OCI-LY7 (cell line): ENCODE measurements at regions not wholly inside any gene's neighbourhood (a gene's known extent, or its start where the extent isn't known, plus 50 kb on each side); places are given as distances from the start of the nearest gene placed in this dataset.

ENCODE experiments used
- BruUV-seq: library from RNA; stranded (reverse); fragments of 400-500 nt; replicated peaks from 2 replicates; lab custom pipeline; 2021; lab: Mats Ljungman, UMichigan
- CTCF ChIA-PET: fragments of 300-600 bp; sonication (Branson Sonifier 250); formaldehyde crosslinking; loops from one replicate; lab custom pipeline; 2022; ENCODE audit warnings: antibody characterized with exemption; ENCODE audit not compliant: unreplicated experiment; lab: Charles Lee
- POLR2A ChIA-PET: fragments of 300-600 bp; sonication (Branson Sonifier 250); formaldehyde crosslinking; loops from one replicate; lab custom pipeline; 2022; ENCODE audit warnings: antibody characterized with exemption; lab: Charles Lee
- DNase-seq: peaks from one replicate; pipeline ENCODE4 v3.0.0-alpha.2; 2015; ENCODE audit warnings: low spot score
- H2AFZ ChIP-seq: fragments of 200-600 bp; sonication (generic), shearing (Covaris generic); 2 replicates; pipeline ENCODE4 v1.6.1; 2014; ENCODE audit warnings: mild to moderate bottlenecking, antibody characterized with exemption, low read length, moderate library complexity
- H3K27ac ChIP-seq: fragments of 200-600 bp; sonication (generic); 2 replicates; pipeline ENCODE4 v1.5.1; 2014; ENCODE audit warnings: mixed run types, low read depth, mild to moderate bottlenecking, moderate library complexity, low read length, inconsistent platforms; ENCODE audit not compliant: poor library complexity, severe bottlenecking
- H3K36me3 ChIP-seq: fragments of 200-600 bp; sonication (generic); 2 replicates; pipeline ENCODE4 v1.6.1; 2014; ENCODE audit warnings: mild to moderate bottlenecking, antibody characterized with exemption, low read length, moderate library complexity, mixed read lengths; ENCODE audit not compliant: insufficient read depth
- H3K4me1 ChIP-seq: fragments of 200-600 bp; sonication (generic); 2 replicates; pipeline ENCODE4 v1.5.1; 2014; ENCODE audit warnings: mild to moderate bottlenecking, low read length; ENCODE audit not compliant: insufficient read depth, poor library complexity, severe bottlenecking
- H3K4me2 ChIP-seq: fragments of 200-600 bp; sonication (generic); 2 replicates; pipeline ENCODE4 v1.6.1; 2014; ENCODE audit warnings: mild to moderate bottlenecking, low read length
- H3K4me3 ChIP-seq: fragments of 200-600 bp; sonication (generic); 2 replicates; pipeline ENCODE4 v1.5.1; 2014; ENCODE audit warnings: mild to moderate bottlenecking, low read depth, low read length; ENCODE audit not compliant: poor library complexity, severe bottlenecking
- H3K79me2 ChIP-seq: fragments of 200-600 bp; sonication (generic); 2 replicates; pipeline ENCODE4 v1.6.1; 2016; ENCODE audit warnings: low read depth, mild to moderate bottlenecking, low read length, moderate library complexity, mixed read lengths; ENCODE audit not compliant: insufficient read depth
- H3K9me2 ChIP-seq: fragments of 200-600 bp; sonication (generic); 2 replicates; pipeline ENCODE4 v1.6.1; 2016; ENCODE audit warnings: mild to moderate bottlenecking, low read length, mixed read lengths; ENCODE audit not compliant: insufficient read depth
- H3K9me3 ChIP-seq: fragments of 200-600 bp; sonication (generic); 2 replicates; pipeline ENCODE4 v1.6.1; 2014; ENCODE audit warnings: mild to moderate bottlenecking, mixed run types, low read length, mixed read lengths
- H4K20me1 ChIP-seq: fragments of 200-600 bp; sonication (generic); 2 replicates; pipeline ENCODE4 v1.6.1; 2014; ENCODE audit warnings: mild to moderate bottlenecking, antibody characterized with exemption, low read length, moderate library complexity, mixed read lengths; ENCODE audit not compliant: insufficient read depth
- EZH2phosphoT487 ChIP-seq: fragments of 200-600 bp; sonication (generic); IDR thresholded peaks from 2 replicates; pipeline ENCODE4 v1.6.1; 2018; ENCODE audit warnings: low read depth, borderline replicate concordance, mild to moderate bottlenecking, mixed run types, antibody characterized with exemption, low read length, moderate library complexity, mixed read lengths
- intact Hi-C: fragments of 100-400 bp; cut with micrococcal nuclease; formaldehyde crosslinking; loops from one replicate; pipeline ENCODE4 v1.10.0; 2022; ENCODE audit not compliant: unreplicated experiment
- TF ChIP-seq, protein P1 (sequence below): fragments of 200-600 bp; sonication (generic); conservative IDR thresholded peaks from 2 replicates; pipeline ENCODE4 v1.5.1; 2014; ENCODE audit warnings: mild to moderate bottlenecking, antibody characterized with exemption, low read length, moderate library complexity, mixed read lengths

GRCh38 chr21:16358784-16359183 is 629.0 kb downstream of the USP25 start:
- DNase-seq, result no peak
- Histone ChIP-seq H3K4me3 (no peak overlapping the region), H3K79me2 (no peaks in the 10 kb centered on the region), H3K9me3 (no peaks in the 10 kb centered on the region), H3K27ac (no peak overlapping the region), H3K4me1 (no peaks in the 10 kb centered on the region), H3K9me2 (no peaks in the 10 kb centered on the region), H3K36me3 (no peaks in the 10 kb centered on the region), H3K4me2 (no peak overlapping the region), H4K20me1 (no peaks in the 10 kb centered on the region), H2AFZ (no peak overlapping the region)
- intact Hi-C loops, result no loop called here
- no TSS peak for BruUV-seq
- POLR2A ChIA-PET, result interaction anchor here (0.9 kb wide), 1 partner anchor 10 kb away, joined by 3 read pairs; no protein-coding TSS in a partner anchor
- TF ChIP-seq, protein P1, sequence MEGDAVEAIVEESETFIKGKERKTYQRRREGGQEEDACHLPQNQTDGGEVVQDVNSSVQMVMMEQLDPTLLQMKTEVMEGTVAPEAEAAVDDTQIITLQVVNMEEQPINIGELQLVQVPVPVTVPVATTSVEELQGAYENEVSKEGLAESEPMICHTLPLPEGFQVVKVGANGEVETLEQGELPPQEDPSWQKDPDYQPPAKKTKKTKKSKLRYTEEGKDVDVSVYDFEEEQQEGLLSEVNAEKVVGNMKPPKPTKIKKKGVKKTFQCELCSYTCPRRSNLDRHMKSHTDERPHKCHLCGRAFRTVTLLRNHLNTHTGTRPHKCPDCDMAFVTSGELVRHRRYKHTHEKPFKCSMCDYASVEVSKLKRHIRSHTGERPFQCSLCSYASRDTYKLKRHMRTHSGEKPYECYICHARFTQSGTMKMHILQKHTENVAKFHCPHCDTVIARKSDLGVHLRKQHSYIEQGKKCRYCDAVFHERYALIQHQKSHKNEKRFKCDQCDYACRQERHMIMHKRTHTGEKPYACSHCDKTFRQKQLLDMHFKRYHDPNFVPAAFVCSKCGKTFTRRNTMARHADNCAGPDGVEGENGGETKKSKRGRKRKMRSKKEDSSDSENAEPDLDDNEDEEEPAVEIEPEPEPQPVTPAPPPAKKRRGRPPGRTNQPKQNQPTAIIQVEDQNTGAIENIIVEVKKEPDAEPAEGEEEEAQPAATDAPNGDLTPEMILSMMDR, result no peak
- TF ChIP-seq EZH2phosphoT487, result no peak
- CTCF ChIA-PET, result no interaction called here

DNA sequence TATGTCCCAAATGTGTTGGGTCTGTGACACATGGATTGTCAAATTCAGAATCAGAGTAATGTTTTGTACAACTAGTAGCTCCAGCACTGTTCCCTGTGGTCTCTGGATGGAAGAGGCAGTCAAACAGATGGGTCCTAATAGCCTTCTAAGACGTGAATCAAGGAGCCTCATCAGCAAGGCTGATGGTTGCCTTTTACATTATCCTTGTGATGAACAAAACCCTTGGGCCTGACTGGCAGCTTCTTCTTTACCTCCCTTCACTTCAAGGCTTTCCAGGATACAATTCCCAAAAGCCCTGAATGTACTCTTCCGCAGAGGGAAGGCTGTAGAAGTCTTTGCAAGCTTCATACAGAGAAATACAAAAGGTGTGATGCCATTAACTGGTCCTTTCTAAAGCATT is 633.3 kb downstream of the USP25 start:
- no peak for TF ChIP-seq EZH2phosphoT487
- TF ChIP-seq, protein P1, result no peak
- Histone ChIP-seq H3K9me2 (no peaks in the 10 kb centered on the region), H3K4me1 (no peaks in the 10 kb centered on the region), H3K27ac (no peak overlapping the region), H3K9me3 (no peaks in the 10 kb centered on the region), H2AFZ (no peak overlapping the region), H4K20me1 (no peaks in the 10 kb centered on the region), H3K4me3 (no peak overlapping the region), H3K36me3 (no peaks in the 10 kb centered on the region), H3K79me2 (no peaks in the 10 kb centered on the region), H3K4me2 (no peak overlapping the region)
- ChIA-PET CTCF (no interaction called here), POLR2A (interaction anchor here (1.0 to 1.1 kb wide), 2 partner anchors 21 to 39 kb away, joined by 3 read pairs; no protein-coding TSS in a partner anchor)
- no TSS peak for BruUV-seq
- intact Hi-C loops, result no loop called here
- DNase-seq, result no peak

DNA sequence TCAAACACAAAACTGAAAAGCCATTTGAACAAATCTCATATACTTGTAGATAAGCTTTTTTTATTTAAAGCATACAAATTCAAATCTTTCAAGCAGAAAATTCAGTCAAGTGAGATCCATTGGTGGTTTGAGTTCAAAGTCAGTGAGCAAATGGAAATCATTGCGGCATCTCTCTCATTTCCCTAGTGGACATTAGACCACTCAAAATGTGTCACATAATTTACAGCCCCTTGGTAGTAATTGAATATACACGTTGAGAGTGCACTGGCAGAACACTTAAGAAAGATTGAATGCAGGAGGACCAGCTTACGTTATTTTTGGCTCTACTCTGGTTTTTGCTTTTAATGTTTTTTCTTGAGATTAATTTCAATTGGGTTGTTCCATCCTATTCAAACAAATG is 633.7 kb downstream of the USP25 start:
- H2AFZ ChIP-seq, result no peak overlapping the region
- no peaks in the 10 kb centered on the region for H3K4me1 ChIP-seq
- no peaks in the 10 kb centered on the region for H4K20me1 ChIP-seq
- no TSS peak for BruUV-seq
- no peaks in the 10 kb centered on the region for H3K9me3 ChIP-seq
- TF ChIP-seq, protein P1, result no peak
- no peak for TF ChIP-seq EZH2phosphoT487
- H3K4me3 ChIP-seq, result no peak overlapping the region
- DNase-seq, result no peak
- no peaks in the 10 kb centered on the region for H3K79me2 ChIP-seq
- no peak overlapping the region for H3K4me2 ChIP-seq
- no peaks in the 10 kb centered on the region for H3K9me2 ChIP-seq
- H3K36me3 ChIP-seq, result no peaks in the 10 kb centered on the region
- intact Hi-C loops, result no loop called here
- H3K27ac ChIP-seq, result no peak overlapping the region
- CTCF ChIA-PET, result no interaction called here
- POLR2A ChIA-PET, result interaction anchor here (1.0 to 1.1 kb wide), 2 partner anchors 21 to 38 kb away, joined by 3 read pairs; no protein-coding TSS in a partner anchor
